GM23338 (cell line): ENCODE measurements at regions not wholly inside any gene's neighbourhood (a gene's known extent, or its start where the extent isn't known, plus 50 kb on each side); places are given as distances from the start of the nearest gene placed in this dataset.

Experiments
- ATAC-seq: fragments of 200-7000 bp; cut with Tn5 transposase; 3 replicates; pipeline ENCODE4 v1.9.1; 2020
- DNase-seq: peaks from one replicate; pipeline ENCODE4 v3.0.0-alpha.2; 2015; ENCODE audit warnings: low spot score
- H2AFZ ChIP-seq: fragments of 200-600 bp; sonication (generic); 2 replicates; pipeline ENCODE4 v1.8.0; 2016; ENCODE audit warnings: antibody characterized with exemption, mild to moderate bottlenecking, moderate library complexity
- H3F3A ChIP-seq: fragments of 200-600 bp; sonication (generic); replicated peaks from 2 replicates; pipeline ENCODE4 v1.8.0; 2017; ENCODE audit warnings: antibody characterized with exemption, mixed run types, low read depth
- H3K27ac ChIP-seq: fragments of 200-600 bp; sonication (generic); 2 replicates; pipeline ENCODE4 v1.6.1; 2016; ENCODE audit warnings: low read depth
- H3K27me3 ChIP-seq: fragments of 200-600 bp; sonication (generic); 2 replicates; pipeline ENCODE4 v1.8.0; 2016; ENCODE audit warnings: mild to moderate bottlenecking, mixed run types, moderate library complexity; ENCODE audit not compliant: insufficient read depth
- H3K36me3 ChIP-seq: fragments of 200-600 bp; sonication (generic); 2 replicates; pipeline ENCODE4 v1.8.0; 2016; ENCODE audit warnings: mild to moderate bottlenecking; ENCODE audit not compliant: insufficient read depth
- H3K4me1 ChIP-seq: fragments of 200-600 bp; sonication (generic); 2 replicates; pipeline ENCODE4 v1.8.0; 2016; ENCODE audit warnings: mild to moderate bottlenecking, moderate library complexity; ENCODE audit not compliant: insufficient read depth
- H3K4me2 ChIP-seq: fragments of 200-600 bp; sonication (generic); 2 replicates; pipeline ENCODE4 v1.7.1; 2017; ENCODE audit warnings: mixed run types
- H3K4me3 ChIP-seq: fragments of 200-600 bp; sonication (generic); 2 replicates; pipeline ENCODE4 v1.6.1; 2016; ENCODE audit warnings: mixed run types
- H3K79me2 ChIP-seq: fragments of 200-600 bp; sonication (generic); replicated peaks from 2 replicates; pipeline ENCODE4 v1.8.0; 2017; ENCODE audit warnings: mild to moderate bottlenecking; ENCODE audit not compliant: insufficient read depth
- H3K9me2 ChIP-seq: fragments of 200-600 bp; sonication (generic); 2 replicates; pipeline ENCODE4 v1.8.0; 2017; ENCODE audit not compliant: insufficient read depth
- H4K20me1 ChIP-seq: fragments of 200-600 bp; sonication (generic); replicated peaks from 2 replicates; pipeline ENCODE4 v1.8.0; 2017; ENCODE audit warnings: mild to moderate bottlenecking; ENCODE audit not compliant: insufficient read depth
- H3K27ac Mint-ChIP-seq: 2 replicates; pipeline ENCODE4 v1.8.0; 2020; ENCODE audit warnings: inconsistent platforms, mild to moderate bottlenecking, moderate library complexity, mixed read lengths
- H3K27me3 Mint-ChIP-seq: 3 replicates; pipeline ENCODE4 v1.8.0; 2022; ENCODE audit warnings: low read depth, mild to moderate bottlenecking, moderate library complexity, mixed read lengths, inconsistent platforms; ENCODE audit not compliant: insufficient read depth, poor library complexity
- H3K36me3 Mint-ChIP-seq: 3 replicates; pipeline ENCODE4 v1.8.0; 2021; ENCODE audit warnings: low read depth, mild to moderate bottlenecking, inconsistent platforms, moderate library complexity, mixed read lengths
- H3K4me1 Mint-ChIP-seq: 3 replicates; pipeline ENCODE4 v1.8.0; 2020; ENCODE audit warnings: mild to moderate bottlenecking, inconsistent platforms, mixed read lengths
- H3K4me3 Mint-ChIP-seq: 3 replicates; pipeline ENCODE4 v1.8.0; 2021; ENCODE audit warnings: moderate library complexity, mild to moderate bottlenecking, inconsistent platforms, mixed read lengths
- H3K9me3 Mint-ChIP-seq: 3 replicates; pipeline ENCODE4 v1.8.0; 2020; ENCODE audit warnings: moderate library complexity, mild to moderate bottlenecking, inconsistent platforms, mixed read lengths
- CREB1 ChIP-seq: fragments of 250-450 bp; sonication (Bioruptor Pico); IDR thresholded peaks from 2 replicates; pipeline ENCODE4 v1.5.0; 2020; ENCODE audit warnings: low read depth, mild to moderate bottlenecking, moderate library complexity
- CTCF ChIP-seq, 2 experiments: fragments of 200-600 bp in 1 of 2; sonication (generic) in 1 of 2; conservative IDR thresholded peaks; 2 replicates each; pipeline versions ENCODE4 v1.5.1 to v1.6.1; 2016 to 2017; ENCODE audit warnings: antibody characterized with exemption in 2 of 2, low read depth in 2 of 2, mild to moderate bottlenecking in 2 of 2, moderate library complexity in 1 of 2
- STAT1 ChIP-seq: IDR thresholded peaks from one replicate; pipeline ENCODE4 v1.6.1; 2016; ENCODE audit warnings: antibody characterized with exemption; ENCODE audit not compliant: unreplicated experiment
- ZNF114 ChIP-seq: fragments of 250-450 bp; sonication (Bioruptor Pico); IDR thresholded peaks from 2 replicates; pipeline ENCODE4 v1.5.0; 2020; ENCODE audit warnings: mild to moderate bottlenecking, moderate library complexity
- ZNF331 ChIP-seq: fragments of 250-450 bp; sonication (Bioruptor Pico); IDR thresholded peaks from 2 replicates; pipeline ENCODE4 v1.5.0; 2020; ENCODE audit warnings: low read depth, mild to moderate bottlenecking, moderate library complexity
- ZNF462 ChIP-seq: fragments of 250-450 bp; sonication (Bioruptor Pico); IDR thresholded peaks from 2 replicates; pipeline ENCODE4 v1.5.0; 2020; ENCODE audit warnings: mild to moderate bottlenecking, moderate library complexity
- TF ChIP-seq, protein P1 (sequence below): IDR thresholded peaks from one replicate; pipeline ENCODE4 v1.6.1; 2018; ENCODE audit warnings: antibody characterized with exemption; ENCODE audit not compliant: unreplicated experiment

DNA sequence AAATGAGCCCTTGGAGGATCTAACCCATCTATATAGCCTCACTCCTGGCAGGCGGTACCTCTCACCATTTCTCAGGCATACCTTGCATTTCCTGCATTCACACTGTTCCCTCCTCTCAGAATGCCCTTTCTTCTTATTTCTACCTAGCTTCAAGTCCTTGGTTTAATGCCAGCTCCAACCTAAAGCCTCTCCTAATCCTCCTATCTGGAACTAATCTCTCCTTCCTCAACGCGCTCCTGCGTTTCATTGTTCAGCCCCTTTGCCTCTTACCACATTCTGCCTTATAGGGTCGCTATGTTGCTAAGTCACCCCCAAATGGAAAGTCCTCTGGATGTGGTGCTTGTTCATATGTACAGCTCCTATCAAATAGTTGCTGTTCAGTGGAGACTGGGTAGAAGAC lies 288.5 kb upstream of the TUT7 start (continued):
- no peak for TF ChIP-seq ZNF462 (CRISPR knock-in tag)
- TF ChIP-seq CTCF (conservative IDR thresholded peaks at IDR 0.05; ENCODE audit: low read depth in 2 of 2): no peak
- no peak for TF ChIP-seq ZNF331 (CRISPR knock-in tag)

- Histone ChIP-seq H3K27ac (no peak overlapping the region), H3K4me1 (peaks cover 9% of the 10 kb centered on the region; the same call in 1 of the 2 replicates), H2AFZ (no peak overlapping the region), H3K79me2 (no peaks in the 10 kb centered on the region), H3K4me2 (no peak overlapping the region), H3K9me2 (no peaks in the 10 kb centered on the region), H3F3A (no peaks in the 10 kb centered on the region), H3K27me3 (no peaks in the 10 kb centered on the region), H3K36me3 (no peaks in the 10 kb centered on the region), H3K4me3 (no peak overlapping the region), H4K20me1 (no peaks in the 10 kb centered on the region)
- H3K4me1 Mint-ChIP-seq: peaks cover 22% of the 10 kb centered on the region
- no peaks in the 10 kb centered on the region for H3K36me3 Mint-ChIP-seq
- H3K9me3 Mint-ChIP-seq: no peaks in the 10 kb centered on the region
- ATAC-seq: no peak
- DNase-seq: no peak
- peaks cover 7% of the 10 kb centered on the region for H3K27me3 Mint-ChIP-seq
- no peak overlapping the region for H3K4me3 Mint-ChIP-seq
- no peak overlapping the region for H3K27ac Mint-ChIP-seq
- no peak for TF ChIP-seq STAT1
- TF ChIP-seq CTCF (conservative IDR thresholded peaks at IDR 0.05; ENCODE audit: low read depth in 2 of 2): no peak
- no peak for TF ChIP-seq ZNF114 (CRISPR knock-in tag)
- no peak for TF ChIP-seq ZNF331 (CRISPR knock-in tag)
- TF ChIP-seq, protein P1, sequence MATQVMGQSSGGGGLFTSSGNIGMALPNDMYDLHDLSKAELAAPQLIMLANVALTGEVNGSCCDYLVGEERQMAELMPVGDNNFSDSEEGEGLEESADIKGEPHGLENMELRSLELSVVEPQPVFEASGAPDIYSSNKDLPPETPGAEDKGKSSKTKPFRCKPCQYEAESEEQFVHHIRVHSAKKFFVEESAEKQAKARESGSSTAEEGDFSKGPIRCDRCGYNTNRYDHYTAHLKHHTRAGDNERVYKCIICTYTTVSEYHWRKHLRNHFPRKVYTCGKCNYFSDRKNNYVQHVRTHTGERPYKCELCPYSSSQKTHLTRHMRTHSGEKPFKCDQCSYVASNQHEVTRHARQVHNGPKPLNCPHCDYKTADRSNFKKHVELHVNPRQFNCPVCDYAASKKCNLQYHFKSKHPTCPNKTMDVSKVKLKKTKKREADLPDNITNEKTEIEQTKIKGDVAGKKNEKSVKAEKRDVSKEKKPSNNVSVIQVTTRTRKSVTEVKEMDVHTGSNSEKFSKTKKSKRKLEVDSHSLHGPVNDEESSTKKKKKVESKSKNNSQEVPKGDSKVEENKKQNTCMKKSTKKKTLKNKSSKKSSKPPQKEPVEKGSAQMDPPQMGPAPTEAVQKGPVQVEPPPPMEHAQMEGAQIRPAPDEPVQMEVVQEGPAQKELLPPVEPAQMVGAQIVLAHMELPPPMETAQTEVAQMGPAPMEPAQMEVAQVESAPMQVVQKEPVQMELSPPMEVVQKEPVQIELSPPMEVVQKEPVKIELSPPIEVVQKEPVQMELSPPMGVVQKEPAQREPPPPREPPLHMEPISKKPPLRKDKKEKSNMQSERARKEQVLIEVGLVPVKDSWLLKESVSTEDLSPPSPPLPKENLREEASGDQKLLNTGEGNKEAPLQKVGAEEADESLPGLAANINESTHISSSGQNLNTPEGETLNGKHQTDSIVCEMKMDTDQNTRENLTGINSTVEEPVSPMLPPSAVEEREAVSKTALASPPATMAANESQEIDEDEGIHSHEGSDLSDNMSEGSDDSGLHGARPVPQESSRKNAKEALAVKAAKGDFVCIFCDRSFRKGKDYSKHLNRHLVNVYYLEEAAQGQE: no peak
- no peak for TF ChIP-seq CREB1 (CRISPR knock-in tag)
These were observed 287.8 kb upstream of the TUT7 start for GRCh38 chr9:86641970-86642369.
